K562 (cell line): ENCODE measurements at regions not wholly inside any gene's neighbourhood (a gene's known extent, or its start where the extent isn't known, plus 50 kb on each side); places are given as distances from the start of the nearest gene placed in this dataset.

ENCODE experiments used
- ATAC-seq: fragments of 200-7000 bp; cut with Tn5 transposase; 3 replicates; pipeline ENCODE4 v1.9.1; 2020; ENCODE audit warnings: moderate library complexity
- BruUV-seq: library from RNA; stranded (reverse); fragments of 400-500 nt; replicated peaks from 2 replicates; lab custom pipeline; 2021; lab: Mats Ljungman, UMichigan
- CTCF ChIA-PET: fragments of 300-600 bp; formaldehyde crosslinking; extraction: SDS; loops from one replicate; lab custom pipeline; 2021; ENCODE audit warnings: low intra/inter-chr PET ratio; lab: Yijun Ruan, JAX
- POLR2A ChIA-PET: fragments of 300-600, 350-650 bp; sonication (Branson Sonifier 250); formaldehyde crosslinking; extraction: SDS; loops from one replicate; lab custom pipeline; 2021; ENCODE audit warnings: antibody characterized with exemption, inconsistent platforms; lab: Yijun Ruan, JAX
- DNase-seq, 4 experiments: peaks; one replicate each; pipeline versions ENCODE4 v3.0.0 to v3.0.0-alpha.2; 2011 to 2018; ENCODE audit warnings: low spot score in 3 of 4, mixed read lengths in 3 of 4; ENCODE audit errors: extremely low read depth in 1 of 4
- FAIRE-seq: peaks from 2 replicates; lab custom pipeline; 2011; peaks lifted over from hg19 to GRCh38; lab: Jason Lieb, UNC
- H2AFZ ChIP-seq: 2 replicates; pipeline ENCODE4 v1.6.0; 2011; ENCODE audit warnings: low read depth, low read length, control low read depth, inconsistent platforms
- H3K27ac ChIP-seq: fragments of 200-600 bp; 3 replicates; pipeline ENCODE4 v1.8.0; 2011; ENCODE audit warnings: low read depth, mild to moderate bottlenecking, control low read depth, inconsistent platforms, low read length, moderate library complexity, mixed read lengths; ENCODE audit errors: extremely low read depth
- H3K27me3 ChIP-seq, 2 experiments: fragments of 300-600 bp in 1 of 2; 2 replicates in 1 of 2; 3 replicates in 1 of 2; pipeline versions ENCODE4 v1.6.0 to v1.8.0; 2011; ENCODE audit warnings: inconsistent platforms in 2 of 2, low read length in 2 of 2, mild to moderate bottlenecking in 1 of 2, mixed read lengths in 1 of 2, moderate library complexity in 1 of 2; ENCODE audit not compliant: control insufficient read depth in 2 of 2, insufficient read depth in 2 of 2
- H3K36me3 ChIP-seq: fragments of 300-600 bp; 3 replicates; pipeline ENCODE4 v1.8.0; 2011; ENCODE audit warnings: mild to moderate bottlenecking, low read length, inconsistent platforms; ENCODE audit not compliant: control insufficient read depth, insufficient read depth
- H3K4me1 ChIP-seq, 2 experiments: fragments of 200-600 bp in 1 of 2; replicated peaks in 1 of 2; 2 replicates in 1 of 2; 3 replicates in 1 of 2; pipeline versions ENCODE4 v1.5.1 to v1.8.0; 2011; ENCODE audit warnings: inconsistent platforms in 2 of 2, low read length in 2 of 2, mild to moderate bottlenecking in 1 of 2, mixed read lengths in 1 of 2, moderate library complexity in 1 of 2; ENCODE audit not compliant: control insufficient read depth in 2 of 2, insufficient read depth in 2 of 2
- H3K4me2 ChIP-seq: 2 replicates; pipeline ENCODE4 v1.6.1; 2011; ENCODE audit warnings: low read length, control low read depth, inconsistent platforms, mixed read lengths; ENCODE audit not compliant: insufficient read depth
- H3K4me3 ChIP-seq: fragments of 200-600 bp; sonication (generic), shearing (Covaris generic); 2 replicates; pipeline ENCODE4 v1.5.1; 2016; ENCODE audit warnings: control low read depth, inconsistent platforms
- H3K79me2 ChIP-seq: fragments of 200-600 bp; 3 replicates; pipeline ENCODE4 v1.8.0; 2011; ENCODE audit warnings: low read length, inconsistent platforms; ENCODE audit not compliant: control insufficient read depth, insufficient read depth
- H3K9ac ChIP-seq, 2 experiments: 2 replicates each; pipeline versions ENCODE4 v1.6.0 to v1.6.1; 2011; ENCODE audit warnings: low read depth in 2 of 2, low read length in 2 of 2, control low read depth in 1 of 2, inconsistent platforms in 1 of 2, mild to moderate bottlenecking in 1 of 2, mixed read lengths in 1 of 2; ENCODE audit not compliant: insufficient read depth in 1 of 2
- H3K9me1 ChIP-seq: one replicate; pipeline ENCODE4 v1.6.0; 2011; ENCODE audit warnings: inconsistent platforms, mild to moderate bottlenecking, low read length, moderate library complexity; ENCODE audit not compliant: control insufficient read depth, insufficient read depth
- H3K9me3 ChIP-seq: replicated peaks from 2 replicates; pipeline ENCODE4 v1.5.1; 2011; ENCODE audit warnings: low read depth, low read length, inconsistent platforms; ENCODE audit not compliant: control insufficient read depth, insufficient read depth
- H4K20me1 ChIP-seq: replicated peaks from 2 replicates; pipeline ENCODE4 v1.6.1; 2011; ENCODE audit warnings: low read length, inconsistent platforms, mixed read lengths; ENCODE audit not compliant: control insufficient read depth, insufficient read depth
- C11orf30 ChIP-seq: fragments of 450-650 bp; IDR thresholded peaks from 2 replicates; pipeline ENCODE4 v1.6.1; 2016; ENCODE audit warnings: low read depth, mild to moderate bottlenecking
- CBX8 ChIP-seq: fragments of 200-600 bp; sonication (generic); IDR thresholded peaks from 2 replicates; pipeline ENCODE4 v1.6.1; 2012; ENCODE audit warnings: borderline replicate concordance, mixed run types, low read depth, mild to moderate bottlenecking, moderate library complexity, mixed read lengths, low read length, control low read depth, inconsistent platforms; ENCODE audit not compliant: poor library complexity, severe bottlenecking; ENCODE audit errors: extremely low read depth
- CREB1 ChIP-seq, 2 experiments: sonication (generic) in 1 of 2; formaldehyde crosslinking in 1 of 2; IDR thresholded peaks; 2 replicates each; pipeline versions ENCODE4 v1.6.1 to v1.8.0; 2012 to 2022; ENCODE audit warnings: inconsistent platforms in 1 of 2, mild to moderate bottlenecking in 1 of 2, missing genetic modification reagents in 1 of 2, moderate library complexity in 1 of 2
- CXXC5 ChIP-seq: fragments of 250-450 bp; sonication (Bioruptor Pico); IDR thresholded peaks from 2 replicates; pipeline ENCODE4 v1.8.0; 2022; ENCODE audit warnings: inconsistent platforms, mild to moderate bottlenecking, moderate library complexity
- DEAF1 ChIP-seq: fragments of 450-650 bp; formaldehyde crosslinking; IDR thresholded peaks from 2 replicates; pipeline ENCODE4 v1.4.0; 2020; ENCODE audit warnings: mild to moderate bottlenecking, moderate library complexity
- EP300 ChIP-seq: IDR thresholded peaks from 2 replicates; pipeline ENCODE4 v1.6.1; 2012; ENCODE audit warnings: low read length, improper control_type of control experiment
- HDAC2 ChIP-seq: fragments of 450-650 bp; IDR thresholded peaks from 2 replicates; pipeline ENCODE4 v1.6.1; 2016; ENCODE audit warnings: mild to moderate bottlenecking
- ID3 ChIP-seq, 2 experiments: fragments of 250-450 bp in 1 of 2; fragments of 450-650 bp in 1 of 2; sonication (Bioruptor Pico) in 1 of 2; IDR thresholded peaks; 2 replicates each; pipeline versions ENCODE4 v1.6.1 to v1.8.0; 2016 to 2021; ENCODE audit warnings: mild to moderate bottlenecking in 2 of 2, moderate library complexity in 2 of 2, missing compliant biosample characterization in 1 of 2, missing genetic modification characterization in 1 of 2
- KLF16 ChIP-seq: IDR thresholded peaks from 2 replicates; pipeline ENCODE4 v1.6.1; 2016; ENCODE audit warnings: antibody characterized with exemption
- MTA2 ChIP-seq: fragments of 450-650 bp; IDR thresholded peaks from 2 replicates; pipeline ENCODE4 v1.6.1; 2016; ENCODE audit warnings: low read depth
- NEUROD1 ChIP-seq: fragments of 150-350 bp; IDR thresholded peaks from 2 replicates; pipeline ENCODE4 v1.6.1; 2014; ENCODE audit warnings: borderline replicate concordance, low read length, low read depth; ENCODE audit not compliant: partially characterized antibody
- RFX5 ChIP-seq: IDR thresholded peaks from 2 replicates; pipeline ENCODE4 v1.6.1; 2011; ENCODE audit warnings: low read depth, mild to moderate bottlenecking, improper control_type of control experiment, low read length
- SMAD3 ChIP-seq: fragments of 450-650 bp; formaldehyde crosslinking; conservative IDR thresholded peaks from 2 replicates; pipeline ENCODE4 v1.4.0; 2020; ENCODE audit warnings: mild to moderate bottlenecking
- TARDBP ChIP-seq: fragments of 450-650 bp; IDR thresholded peaks from 2 replicates; pipeline ENCODE4 v1.6.1; 2016
- TCF3 ChIP-seq: sonication (generic); formaldehyde crosslinking; IDR thresholded peaks from 2 replicates; pipeline ENCODE4 v1.4.0; 2020; ENCODE audit warnings: mild to moderate bottlenecking, missing genetic modification reagents
- ZMIZ1 ChIP-seq, 2 experiments: fragments of 150-350 bp in 1 of 2; IDR thresholded peaks; 2 replicates each; pipeline ENCODE4 v1.6.1; 2012 to 2016; ENCODE audit warnings: low read depth in 2 of 2, low read length in 2 of 2, mild to moderate bottlenecking in 1 of 2, moderate library complexity in 1 of 2
- ZNF766 ChIP-seq: fragments of 200-800 bp; sonication (Bioruptor generic); conservative IDR thresholded peaks from 2 replicates; pipeline ENCODE4 v1.6.1; 2016; ENCODE audit warnings: missing genetic modification characterization, missing compliant biosample characterization
- ZNF830 ChIP-seq: fragments of 250-450 bp; sonication (Bioruptor Pico); IDR thresholded peaks from 2 replicates; pipeline ENCODE4 v1.5.0; 2021; ENCODE audit warnings: mild to moderate bottlenecking
- WGBS: fragments of 100-300 bp; shearing (Covaris generic); methylation state at CpG from one replicate; pipeline ENCODE4 v1.1.6; 2016; ENCODE audit warnings: low coverage, mixed read lengths; ENCODE audit not compliant: insufficient coverage; ENCODE audit errors: missing lambda C conversion rate; 5-methylcytosine and 5-hydroxymethylcytosine counted together
- in situ Hi-C: fragments of 300-500 bp; cut with MboI; formaldehyde crosslinking; loops from 4 replicates; pipeline ENCODE4 v1.15.0; 2018; ENCODE audit warnings: inconsistent platforms, mixed read lengths
- intact Hi-C: fragments of 100-400 bp; cut with micrococcal nuclease; formaldehyde crosslinking; loops from 2 replicates; pipeline ENCODE4 v1.14.2; 2022

DNA sequence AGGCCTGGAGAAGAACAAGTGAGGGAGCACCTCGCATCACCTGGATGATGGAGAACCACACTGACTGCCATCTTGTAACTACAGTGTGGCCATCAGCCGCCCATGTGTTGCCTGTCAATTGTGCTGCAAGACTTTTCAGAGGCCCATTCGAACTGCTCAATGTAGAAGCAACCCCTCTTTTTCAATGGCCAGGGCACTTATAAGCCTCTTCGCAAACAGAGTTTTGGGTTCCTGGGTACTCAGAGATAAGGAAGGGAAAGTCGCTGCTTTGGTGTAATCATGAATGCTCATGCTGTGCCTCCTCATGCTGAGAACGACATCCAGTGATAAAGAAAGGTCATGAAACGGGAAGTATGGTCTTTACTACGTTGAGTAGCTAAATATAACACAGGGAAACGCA lies 143.9 kb upstream of the SLC39A10 start:
- peaks cover 4% of the 10 kb centered on the region; the same call in 1 of the 2 replicates for H3K9me3 ChIP-seq
- DNase-seq (peak in 2 of 4 experiments; percentile 76 to 91), FAIRE-seq (peak; percentile 98), ATAC-seq (peak; percentile 91)
- H3K9ac ChIP-seq, result peak overlapping the region; percentile 2 to 65; a peak in 3 of 4 replicates
- no peaks in the 10 kb centered on the region for H3K27me3 ChIP-seq
- H3K79me2 ChIP-seq, result no peaks in the 10 kb centered on the region
- CTCF ChIA-PET, result no interaction called here
- H3K36me3 ChIP-seq, result peaks cover 4% of the 10 kb centered on the region; the same call in 1 of the 3 replicates
- peaks cover 12 to 28% of the 10 kb centered on the region in 2 experiments for H3K4me1 ChIP-seq
- H3K4me3 ChIP-seq, result no peak overlapping the region
- WGBS, result under 1% methylated on average over 9 of the region's 9 CpGs
- peak overlapping the region; percentile 72 for H2AFZ ChIP-seq
- POLR2A ChIA-PET, result no interaction called here
- in situ Hi-C loops, result no loop called here
- H3K27ac ChIP-seq, result peak overlapping the region; percentile 88
- intact Hi-C loops, result loop anchor here (1.0 kb wide), 1 partner anchor 26 kb away; no protein-coding TSS in a partner anchor
- H3K9me1 ChIP-seq, result no peaks in the 10 kb centered on the region
- BruUV-seq, result no TSS peak
- H3K4me2 ChIP-seq, result peak overlapping the region; percentile 67
- H4K20me1 ChIP-seq, result no peaks in the 10 kb centered on the region
- TF ChIP-seq CBX8, result no peak
- peak; percentile 40; the same call in 1 of the 2 replicates for TF ChIP-seq DEAF1 (CRISPR knock-in tag)
- no peak for TF ChIP-seq ZNF830 (CRISPR knock-in tag)
- TF ChIP-seq CREB1 (IDR thresholded peaks at IDR 0.05), result peak; percentile 81
- TF ChIP-seq CREB1 (CRISPR knock-in tag; IDR thresholded peaks at IDR 0.05), result no peak
- TF ChIP-seq HDAC2, result peak; percentile 62; the same call in 1 of the 2 replicates
- peak; percentile 56 for TF ChIP-seq NEUROD1
- TF ChIP-seq CXXC5 (CRISPR knock-in tag), result peak; percentile 82
- 0 out of 2 replicates have a peak, but pooled peaks have one; percentile 10 for TF ChIP-seq C11orf30
- peak; percentile 94 for TF ChIP-seq EP300
- TF ChIP-seq ZMIZ1 (IDR thresholded peaks at IDR 0.05; ENCODE audit: low read depth in 2 of 2, low read length in 2 of 2), result peak in 1 of 2 experiments; percentile 80; a peak in 2 of 4 replicates
- no peak for TF ChIP-seq ID3 (CRISPR knock-in tag; IDR thresholded peaks at IDR 0.05)
- peak; percentile 99 for TF ChIP-seq ID3 (tag; IDR thresholded peaks at IDR 0.05)
- peak; percentile 87 for TF ChIP-seq MTA2
- TF ChIP-seq KLF16, result peak; percentile 88
- no peak for TF ChIP-seq TARDBP
- no peak for TF ChIP-seq RFX5
- TF ChIP-seq SMAD3, result peak; percentile 49; the same call in 1 of the 2 replicates
- TF ChIP-seq ZNF766 (CRISPR knock-in tag), result 0 out of 2 replicates have a peak, but pooled peaks have one; percentile 19
- TF ChIP-seq TCF3 (CRISPR knock-in tag), result peak; percentile 96
